ENCODE measurements at regions not wholly inside any gene's neighbourhood (a gene's known extent, or its start where the extent isn't known, plus 50 kb on each side); places are given as distances from the start of the nearest gene placed in this dataset.

DNA sequence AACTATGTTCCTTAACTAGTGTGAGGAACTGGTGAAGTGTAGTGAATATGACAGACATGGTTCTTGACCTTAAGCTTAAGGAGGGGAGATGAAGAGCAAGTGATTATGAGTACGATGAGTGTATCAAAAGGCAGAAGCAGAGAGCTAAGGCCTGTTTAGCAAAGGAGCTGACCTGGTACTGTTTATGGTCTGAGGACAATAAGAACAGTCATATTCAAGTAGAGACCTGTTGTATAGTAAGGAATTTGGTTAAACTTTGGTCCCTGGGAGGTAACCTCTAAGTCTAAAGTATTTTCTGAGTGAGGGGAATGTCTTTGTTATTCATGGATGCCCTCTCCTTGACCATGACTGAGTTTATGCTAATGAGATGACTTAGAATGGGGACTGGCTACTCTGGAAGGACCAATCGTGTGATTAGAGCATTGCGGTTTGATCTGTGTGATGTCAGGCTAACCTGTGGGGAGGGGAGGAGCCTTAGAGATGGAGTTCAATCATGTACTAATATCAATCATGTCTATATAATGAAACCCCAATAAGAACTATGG, 389.3 kb downstream of the BMP4 start (continued):
- TF ChIP-seq, protein P1, sequence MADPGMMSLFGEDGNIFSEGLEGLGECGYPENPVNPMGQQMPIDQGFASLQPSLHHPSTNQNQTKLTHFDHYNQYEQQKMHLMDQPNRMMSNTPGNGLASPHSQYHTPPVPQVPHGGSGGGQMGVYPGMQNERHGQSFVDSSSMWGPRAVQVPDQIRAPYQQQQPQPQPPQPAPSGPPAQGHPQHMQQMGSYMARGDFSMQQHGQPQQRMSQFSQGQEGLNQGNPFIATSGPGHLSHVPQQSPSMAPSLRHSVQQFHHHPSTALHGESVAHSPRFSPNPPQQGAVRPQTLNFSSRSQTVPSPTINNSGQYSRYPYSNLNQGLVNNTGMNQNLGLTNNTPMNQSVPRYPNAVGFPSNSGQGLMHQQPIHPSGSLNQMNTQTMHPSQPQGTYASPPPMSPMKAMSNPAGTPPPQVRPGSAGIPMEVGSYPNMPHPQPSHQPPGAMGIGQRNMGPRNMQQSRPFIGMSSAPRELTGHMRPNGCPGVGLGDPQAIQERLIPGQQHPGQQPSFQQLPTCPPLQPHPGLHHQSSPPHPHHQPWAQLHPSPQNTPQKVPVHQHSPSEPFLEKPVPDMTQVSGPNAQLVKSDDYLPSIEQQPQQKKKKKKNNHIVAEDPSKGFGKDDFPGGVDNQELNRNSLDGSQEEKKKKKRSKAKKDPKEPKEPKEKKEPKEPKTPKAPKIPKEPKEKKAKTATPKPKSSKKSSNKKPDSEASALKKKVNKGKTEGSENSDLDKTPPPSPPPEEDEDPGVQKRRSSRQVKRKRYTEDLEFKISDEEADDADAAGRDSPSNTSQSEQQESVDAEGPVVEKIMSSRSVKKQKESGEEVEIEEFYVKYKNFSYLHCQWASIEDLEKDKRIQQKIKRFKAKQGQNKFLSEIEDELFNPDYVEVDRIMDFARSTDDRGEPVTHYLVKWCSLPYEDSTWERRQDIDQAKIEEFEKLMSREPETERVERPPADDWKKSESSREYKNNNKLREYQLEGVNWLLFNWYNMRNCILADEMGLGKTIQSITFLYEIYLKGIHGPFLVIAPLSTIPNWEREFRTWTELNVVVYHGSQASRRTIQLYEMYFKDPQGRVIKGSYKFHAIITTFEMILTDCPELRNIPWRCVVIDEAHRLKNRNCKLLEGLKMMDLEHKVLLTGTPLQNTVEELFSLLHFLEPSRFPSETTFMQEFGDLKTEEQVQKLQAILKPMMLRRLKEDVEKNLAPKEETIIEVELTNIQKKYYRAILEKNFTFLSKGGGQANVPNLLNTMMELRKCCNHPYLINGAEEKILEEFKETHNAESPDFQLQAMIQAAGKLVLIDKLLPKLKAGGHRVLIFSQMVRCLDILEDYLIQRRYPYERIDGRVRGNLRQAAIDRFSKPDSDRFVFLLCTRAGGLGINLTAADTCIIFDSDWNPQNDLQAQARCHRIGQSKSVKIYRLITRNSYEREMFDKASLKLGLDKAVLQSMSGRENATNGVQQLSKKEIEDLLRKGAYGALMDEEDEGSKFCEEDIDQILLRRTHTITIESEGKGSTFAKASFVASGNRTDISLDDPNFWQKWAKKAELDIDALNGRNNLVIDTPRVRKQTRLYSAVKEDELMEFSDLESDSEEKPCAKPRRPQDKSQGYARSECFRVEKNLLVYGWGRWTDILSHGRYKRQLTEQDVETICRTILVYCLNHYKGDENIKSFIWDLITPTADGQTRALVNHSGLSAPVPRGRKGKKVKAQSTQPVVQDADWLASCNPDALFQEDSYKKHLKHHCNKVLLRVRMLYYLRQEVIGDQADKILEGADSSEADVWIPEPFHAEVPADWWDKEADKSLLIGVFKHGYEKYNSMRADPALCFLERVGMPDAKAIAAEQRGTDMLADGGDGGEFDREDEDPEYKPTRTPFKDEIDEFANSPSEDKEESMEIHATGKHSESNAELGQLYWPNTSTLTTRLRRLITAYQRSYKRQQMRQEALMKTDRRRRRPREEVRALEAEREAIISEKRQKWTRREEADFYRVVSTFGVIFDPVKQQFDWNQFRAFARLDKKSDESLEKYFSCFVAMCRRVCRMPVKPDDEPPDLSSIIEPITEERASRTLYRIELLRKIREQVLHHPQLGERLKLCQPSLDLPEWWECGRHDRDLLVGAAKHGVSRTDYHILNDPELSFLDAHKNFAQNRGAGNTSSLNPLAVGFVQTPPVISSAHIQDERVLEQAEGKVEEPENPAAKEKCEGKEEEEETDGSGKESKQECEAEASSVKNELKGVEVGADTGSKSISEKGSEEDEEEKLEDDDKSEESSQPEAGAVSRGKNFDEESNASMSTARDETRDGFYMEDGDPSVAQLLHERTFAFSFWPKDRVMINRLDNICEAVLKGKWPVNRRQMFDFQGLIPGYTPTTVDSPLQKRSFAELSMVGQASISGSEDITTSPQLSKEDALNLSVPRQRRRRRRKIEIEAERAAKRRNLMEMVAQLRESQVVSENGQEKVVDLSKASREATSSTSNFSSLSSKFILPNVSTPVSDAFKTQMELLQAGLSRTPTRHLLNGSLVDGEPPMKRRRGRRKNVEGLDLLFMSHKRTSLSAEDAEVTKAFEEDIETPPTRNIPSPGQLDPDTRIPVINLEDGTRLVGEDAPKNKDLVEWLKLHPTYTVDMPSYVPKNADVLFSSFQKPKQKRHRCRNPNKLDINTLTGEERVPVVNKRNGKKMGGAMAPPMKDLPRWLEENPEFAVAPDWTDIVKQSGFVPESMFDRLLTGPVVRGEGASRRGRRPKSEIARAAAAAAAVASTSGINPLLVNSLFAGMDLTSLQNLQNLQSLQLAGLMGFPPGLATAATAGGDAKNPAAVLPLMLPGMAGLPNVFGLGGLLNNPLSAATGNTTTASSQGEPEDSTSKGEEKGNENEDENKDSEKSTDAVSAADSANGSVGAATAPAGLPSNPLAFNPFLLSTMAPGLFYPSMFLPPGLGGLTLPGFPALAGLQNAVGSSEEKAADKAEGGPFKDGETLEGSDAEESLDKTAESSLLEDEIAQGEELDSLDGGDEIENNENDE (IDR thresholded peaks at IDR 0.05; ENCODE audit: insufficient replicate concordance, low read length), result no peak

Measured in H1 (cell line).